IPS DF 4.7 (cell line): ENCODE measurements at regions not wholly inside any gene's neighbourhood (a gene's known extent, or its start where the extent isn't known, plus 50 kb on each side); places are given as distances from the start of the nearest gene placed in this dataset.

Experiments
- DNase-seq: peaks from one replicate; pipeline ENCODE4 v3.0.0-alpha.2; 2013; ENCODE audit warnings: low spot score; ENCODE audit errors: extremely low read depth

GRCh38 chr7:115709664-115710063 is 320.9 kb downstream of the TFEC start:
- DNase-seq: no peak

DNA sequence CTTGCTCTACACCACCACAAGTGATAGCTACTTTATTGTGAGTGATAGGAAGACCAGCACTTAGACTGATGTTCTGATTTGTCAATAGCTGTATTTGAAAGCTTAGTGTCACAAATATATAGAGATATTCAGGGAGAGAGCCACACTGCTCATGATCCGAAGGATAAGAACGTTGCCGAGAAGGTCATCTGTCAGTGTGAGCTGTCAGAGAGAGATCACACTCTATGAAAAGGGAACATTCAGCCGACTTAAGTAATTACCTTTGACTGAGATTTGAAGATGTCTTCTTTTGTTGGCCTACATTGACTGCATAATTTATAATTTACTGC is 322.6 kb downstream of the TFEC start:
- no peak for DNase-seq

GRCh38 chr7:115707258-115708012 is 323.1 kb downstream of the TFEC start:
- DNase-seq: peak; percentile 5

DNA sequence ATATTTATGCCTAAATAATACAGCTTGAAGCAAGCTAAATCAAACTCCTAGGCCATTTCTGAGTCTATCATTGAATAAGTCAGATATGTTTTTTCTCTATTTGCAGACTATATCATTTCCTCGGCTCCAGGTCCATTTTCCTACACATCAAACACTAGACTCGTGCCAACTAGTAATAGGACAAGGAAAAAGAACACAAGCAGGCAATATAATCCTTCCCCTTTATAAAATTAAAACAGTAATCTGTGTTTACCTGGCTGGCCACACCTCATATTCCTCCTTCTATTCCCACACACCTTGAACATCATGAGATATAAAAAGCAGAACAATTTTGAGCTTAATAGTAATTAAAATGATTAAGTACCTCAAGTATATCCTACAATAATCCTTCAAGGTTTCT is 325.7 kb downstream of the TFEC start:
- DNase-seq: no peak

GRCh38 chr7:115701141-115701540 is 329.4 kb downstream of the TFEC start:
- DNase-seq: no peak

GRCh38 chr7:115694424-115694823 is 336.1 kb downstream of the TFEC start:
- no peak for DNase-seq

GRCh38 chr7:115693779-115694178 is 336.8 kb downstream of the TFEC start:
- DNase-seq: no peak

DNA sequence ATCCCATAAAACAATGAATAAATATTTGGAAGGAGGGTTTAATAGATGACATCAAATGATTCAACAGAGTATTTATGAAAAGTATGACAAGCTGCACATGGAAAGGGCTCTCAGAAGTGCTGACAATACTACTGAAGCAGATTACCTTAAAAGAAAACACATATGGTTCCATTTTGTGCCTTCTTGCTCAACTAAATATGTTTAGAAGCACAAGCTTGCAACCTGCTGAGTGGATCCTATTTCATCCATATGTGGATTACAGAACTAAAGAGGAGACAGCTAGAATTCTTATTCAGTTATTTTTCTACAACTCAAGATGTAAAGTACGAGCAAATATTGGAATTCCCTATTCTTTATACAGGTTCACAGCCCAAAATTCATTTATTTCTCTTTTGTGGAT is 340.6 kb downstream of the TFEC start:
- DNase-seq: no peak

DNA sequence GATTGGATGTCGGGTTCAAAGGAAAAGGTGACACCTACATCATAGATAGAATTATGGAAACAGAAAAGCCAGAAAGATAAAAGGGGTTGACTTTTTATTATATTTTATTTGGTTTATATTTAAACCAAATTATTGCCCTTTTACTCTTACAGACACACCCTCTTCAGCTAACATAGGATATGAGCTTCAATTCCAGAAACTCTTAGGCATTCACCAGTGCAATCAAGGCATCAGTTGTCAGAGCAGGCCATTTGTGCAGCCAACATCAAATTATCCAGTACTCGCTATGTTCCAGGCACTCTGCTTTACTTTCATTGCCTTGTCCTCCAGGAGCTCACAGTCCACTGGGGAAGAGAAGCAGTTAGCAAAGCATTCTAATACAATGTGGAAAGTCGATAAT is 347.5 kb downstream of the TFEC start:
- no peak for DNase-seq

GRCh38 chr7:115682507-115682906 is 348.1 kb downstream of the TFEC start:
- no peak for DNase-seq

DNA sequence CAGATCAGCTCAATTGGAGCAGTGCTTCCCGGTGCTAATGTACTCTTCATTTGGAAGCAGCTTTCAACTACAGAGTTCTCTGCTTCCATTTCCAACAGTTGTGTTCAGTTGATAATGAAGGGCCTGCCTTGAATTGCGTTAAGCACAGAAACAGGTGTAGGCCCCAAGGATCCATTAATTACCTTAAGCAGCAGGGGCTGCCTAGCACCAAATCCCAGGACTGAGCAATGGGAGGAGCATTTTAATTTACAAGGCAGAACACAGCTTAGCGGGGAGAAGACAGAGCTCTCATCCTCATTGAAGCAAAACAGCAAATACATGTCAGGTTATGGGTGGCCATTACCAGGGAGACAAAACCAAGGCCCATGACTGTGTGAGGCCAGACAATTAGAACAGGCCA is 349.6 kb downstream of the TFEC start:
- DNase-seq: no peak

DNA sequence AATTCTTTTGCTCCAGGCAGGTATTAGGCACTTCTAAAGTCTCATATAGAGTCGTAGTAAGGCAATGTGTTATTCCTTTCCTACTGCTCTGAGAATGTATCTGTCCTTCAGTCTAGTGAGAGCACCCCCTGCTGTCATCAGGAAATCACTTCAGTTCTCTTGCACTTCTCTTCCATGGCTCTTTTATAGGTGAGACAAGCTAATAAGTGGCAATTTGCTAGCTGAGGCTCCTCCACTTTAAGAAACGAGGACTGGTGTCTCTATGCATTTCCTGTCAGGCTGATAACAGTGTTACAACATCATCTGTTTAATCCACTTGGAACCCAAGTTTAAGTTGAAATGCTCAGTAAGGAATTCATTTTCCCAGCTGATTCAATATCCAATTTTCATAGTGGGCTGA is 350.6 kb downstream of the TFEC start:
- DNase-seq: peak; percentile 38

GRCh38 chr7:115679423-115679822 is 351.1 kb downstream of the TFEC start:
- no peak for DNase-seq

GRCh38 chr7:115678086-115678982 is 352.2 kb downstream of the TFEC start:
- DNase-seq: no peak

GRCh38 chr7:115676707-115677106 is 353.9 kb downstream of the TFEC start:
- no peak for DNase-seq

GRCh38 chr7:115676080-115676479 is 354.5 kb downstream of the TFEC start:
- DNase-seq: no peak

DNA sequence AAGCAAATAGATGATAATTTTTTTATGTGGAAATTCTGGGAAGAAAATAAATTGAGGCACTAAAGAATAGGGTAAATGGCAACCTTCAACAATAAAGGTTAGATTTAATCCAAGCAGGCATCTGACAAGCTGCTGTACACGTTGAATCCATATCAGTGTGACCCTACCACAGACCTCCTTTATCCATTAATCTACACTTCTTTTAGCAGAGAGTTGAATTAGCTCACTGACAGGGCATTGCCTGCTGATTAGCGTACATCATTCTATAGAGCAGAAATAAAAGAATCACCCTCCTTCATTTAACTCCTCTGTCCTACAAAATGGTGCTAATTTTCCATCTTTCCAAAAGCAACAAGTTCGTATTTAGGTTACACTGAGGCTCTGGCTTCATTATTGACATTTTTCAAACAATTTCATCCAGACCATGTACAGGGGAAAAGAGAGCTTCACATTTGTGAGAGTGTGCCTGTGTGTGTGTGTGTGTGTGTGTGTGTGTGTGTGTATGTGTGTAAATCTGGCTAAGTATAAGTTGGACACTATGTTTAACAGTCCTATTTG is 356.0 kb downstream of the TFEC start:
- no peak for DNase-seq

DNA sequence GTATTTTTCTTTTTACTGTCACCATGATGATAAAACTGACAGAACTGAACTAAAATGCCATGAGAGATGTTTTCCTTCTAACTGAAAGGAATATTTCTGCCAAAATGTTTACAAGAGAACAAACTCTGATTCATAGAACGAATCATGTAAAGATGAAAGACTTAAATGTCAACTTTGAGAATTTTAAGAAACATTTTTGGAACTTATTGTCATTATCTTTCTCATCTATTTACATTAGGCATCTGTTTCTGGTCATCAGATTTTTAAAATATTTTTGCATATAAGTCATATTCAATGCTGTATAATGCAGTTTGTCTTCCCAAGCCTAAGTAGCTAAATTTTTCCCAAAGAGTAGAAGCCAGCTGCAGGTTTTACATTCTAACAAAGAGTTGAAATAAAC is 358.5 kb downstream of the TFEC start:
- no peak for DNase-seq

DNA sequence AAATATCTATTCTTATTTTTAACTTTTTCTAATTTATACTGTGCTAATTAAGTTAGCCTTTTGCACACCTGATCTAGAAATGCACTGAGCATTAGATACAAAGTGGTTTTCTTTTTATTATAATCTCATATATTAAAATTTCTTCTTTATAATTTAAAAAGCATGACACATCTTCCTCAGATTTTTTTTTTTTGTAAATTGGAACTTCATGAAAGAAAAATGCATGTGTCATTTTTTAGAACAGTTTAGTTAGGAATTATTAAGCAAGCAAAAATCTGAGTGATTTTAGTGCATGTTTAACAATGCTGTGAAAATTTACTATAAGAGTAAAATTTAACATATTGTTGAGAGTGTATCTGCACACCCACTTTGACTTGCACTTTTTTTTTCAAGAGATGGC is 367.9 kb downstream of the TFEC start:
- DNase-seq: no peak

- no peak for DNase-seq
These were observed 368.4 kb downstream of the TFEC start for GRCh38 chr7:115662120-115662519.

DNA sequence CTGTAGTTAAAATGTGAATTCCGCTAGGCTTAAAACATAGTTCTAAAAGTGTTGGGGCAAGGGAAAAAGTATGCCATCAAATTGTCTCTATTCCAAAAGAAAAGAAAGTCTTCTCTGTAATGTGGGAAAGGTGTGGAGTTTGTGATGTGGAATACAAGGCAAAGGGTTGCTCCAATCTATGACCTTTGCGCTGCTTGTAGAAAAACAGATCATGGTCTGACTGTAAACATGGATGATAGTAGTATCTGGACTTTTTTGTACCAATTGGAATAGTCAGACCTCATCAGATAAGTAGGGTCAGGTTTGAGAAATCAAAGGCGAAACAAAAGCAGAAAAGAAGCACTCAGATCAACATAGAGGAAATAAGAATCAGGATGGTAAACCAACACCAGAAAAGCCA is 372.3 kb downstream of the TFEC start:
- no peak for DNase-seq

- DNase-seq: no peak
These were observed 376.0 kb downstream of the TFEC start for GRCh38 chr7:115654384-115655214.
